Keratinocyte (primary cell): ENCODE measurements at regions not wholly inside any gene's neighbourhood (a gene's known extent, or its start where the extent isn't known, plus 50 kb on each side); places are given as distances from the start of the nearest gene placed in this dataset.
"Not testable (repeated sequence)": the region's sequence is repeated elsewhere in the genome, so short reads cannot be mapped to it uniquely, and the experiment has no call there.

Experiments
- DNase-seq: peaks from one replicate; pipeline ENCODE4 v3.0.0-alpha.2; 2011; ENCODE audit warnings: low read depth, missing footprints, low spot score
- FAIRE-seq: peaks from 2 replicates; lab custom pipeline; 2011; peaks lifted over from hg19 to GRCh38; lab: Jason Lieb, UNC
- H2AFZ ChIP-seq: 2 replicates; pipeline ENCODE4 v1.6.0; 2012; ENCODE audit warnings: low read length, control low read depth, inconsistent platforms; ENCODE audit not compliant: control insufficient read depth
- H3K27ac ChIP-seq: 2 replicates; pipeline ENCODE4 v1.5.1; 2011; ENCODE audit warnings: low read length; ENCODE audit not compliant: control insufficient read depth, insufficient read depth
- H3K27me3 ChIP-seq: 3 replicates; pipeline ENCODE4 v1.6.0; 2011; ENCODE audit warnings: low read length; ENCODE audit not compliant: control insufficient read depth, insufficient read depth; ENCODE audit errors: extremely low read depth
- H3K36me3 ChIP-seq, 2 experiments: 2 replicates in 1 of 2; 3 replicates in 1 of 2; pipeline ENCODE4 v1.5.1; 2011; ENCODE audit warnings: low read length in 2 of 2, mild to moderate bottlenecking in 1 of 2; ENCODE audit not compliant: control insufficient read depth in 2 of 2, insufficient read depth in 2 of 2; ENCODE audit errors: extremely low read depth in 1 of 2
- H3K4me1 ChIP-seq: 3 replicates; pipeline ENCODE4 v1.5.1; 2011; ENCODE audit warnings: low read length; ENCODE audit not compliant: control insufficient read depth, insufficient read depth; ENCODE audit errors: extremely low read depth
- H3K4me2 ChIP-seq: 3 replicates; pipeline ENCODE4 v1.6.0; 2011; ENCODE audit warnings: low read depth, low read length; ENCODE audit not compliant: control insufficient read depth, insufficient read depth; ENCODE audit errors: extremely low read depth
- H3K4me3 ChIP-seq, 3 experiments: fragments of 200-600 bp in 1 of 3; sonication (generic) in 1 of 3; 2 replicates in 2 of 3; 3 replicates in 1 of 3; pipeline ENCODE4 v1.5.1; 2011 to 2016; ENCODE audit warnings: low read length in 3 of 3, mild to moderate bottlenecking in 3 of 3, control low read depth in 2 of 3, inconsistent platforms in 1 of 3, low read depth in 1 of 3, mixed read lengths in 1 of 3, mixed run types in 1 of 3, moderate library complexity in 1 of 3; ENCODE audit not compliant: control insufficient read depth in 2 of 3, insufficient read depth in 2 of 3; ENCODE audit errors: extremely low read depth in 1 of 3
- H3K79me2 ChIP-seq: 2 replicates; pipeline ENCODE4 v1.6.0; 2012; ENCODE audit warnings: low read length; ENCODE audit not compliant: control insufficient read depth, insufficient read depth
- H3K9ac ChIP-seq: 3 replicates; pipeline ENCODE4 v1.6.0; 2011; ENCODE audit warnings: low read length; ENCODE audit not compliant: control insufficient read depth, insufficient read depth; ENCODE audit errors: extremely low read depth
- H3K9me1 ChIP-seq: 3 replicates; pipeline ENCODE4 v1.6.0; 2011; ENCODE audit warnings: low read length; ENCODE audit not compliant: control insufficient read depth, insufficient read depth; ENCODE audit errors: extremely low read depth
- H3K9me3 ChIP-seq: 2 replicates; pipeline ENCODE4 v1.5.1; 2012; ENCODE audit warnings: low read depth, low read length; ENCODE audit not compliant: control insufficient read depth
- H4K20me1 ChIP-seq: 3 replicates; pipeline ENCODE4 v1.6.0; 2011; ENCODE audit warnings: low read length; ENCODE audit not compliant: control insufficient read depth, insufficient read depth; ENCODE audit errors: extremely low read depth
- EZH2 ChIP-seq: IDR thresholded peaks from one replicate; pipeline ENCODE4 v1.6.1; 2012; ENCODE audit warnings: inconsistent platforms, mild to moderate bottlenecking, low read length, moderate library complexity
- dilution Hi-C: fragments of 300-500 bp; cut with MboI; formaldehyde crosslinking; loops from one replicate; pipeline ENCODE4 v1.7.0; 2020; ENCODE audit warnings: low sequenced_read_pairs; ENCODE audit not compliant: extremely low pct_ligation_motif_present
- TF ChIP-seq, protein P1 (sequence below), 3 experiments: IDR thresholded peaks in 1 of 3; conservative IDR thresholded peaks in 1 of 3; optimal IDR thresholded peaks in 1 of 3; 2 replicates in 2 of 3; 3 replicates in 1 of 3; pipeline versions ENCODE3 to v1.5.1; 2011; ENCODE audit warnings: low read length in 3 of 3, mild to moderate bottlenecking in 3 of 3, moderate library complexity in 2 of 3, control low read depth in 1 of 3, inconsistent platforms in 1 of 3; ENCODE audit not compliant: insufficient read depth in 2 of 3; ENCODE audit errors: extremely low read depth in 1 of 3

DNA sequence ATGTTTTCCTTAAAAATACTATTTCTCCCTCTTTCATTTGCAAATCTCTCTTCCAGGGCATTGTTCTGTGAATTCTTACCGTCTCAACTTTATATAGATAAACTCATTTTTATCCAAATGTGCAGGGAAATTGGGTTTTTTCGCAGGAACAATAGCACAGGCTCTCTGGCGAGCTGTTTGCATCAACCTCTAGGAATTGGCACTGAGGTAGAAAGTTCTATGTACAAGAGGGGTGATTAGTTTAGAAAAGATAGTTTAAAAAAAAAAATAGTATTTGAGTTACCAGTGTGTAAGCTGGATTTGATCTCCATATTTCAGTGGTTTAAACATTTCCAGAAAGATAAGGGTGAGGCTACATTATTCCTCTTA is 129.7 kb upstream of the BTN3A2 start:
- peak overlapping the region; percentile 82 for H2AFZ ChIP-seq
- dilution Hi-C loops, result no loop called here
- H3K9ac ChIP-seq, result peak overlapping the region; percentile 79

DNA sequence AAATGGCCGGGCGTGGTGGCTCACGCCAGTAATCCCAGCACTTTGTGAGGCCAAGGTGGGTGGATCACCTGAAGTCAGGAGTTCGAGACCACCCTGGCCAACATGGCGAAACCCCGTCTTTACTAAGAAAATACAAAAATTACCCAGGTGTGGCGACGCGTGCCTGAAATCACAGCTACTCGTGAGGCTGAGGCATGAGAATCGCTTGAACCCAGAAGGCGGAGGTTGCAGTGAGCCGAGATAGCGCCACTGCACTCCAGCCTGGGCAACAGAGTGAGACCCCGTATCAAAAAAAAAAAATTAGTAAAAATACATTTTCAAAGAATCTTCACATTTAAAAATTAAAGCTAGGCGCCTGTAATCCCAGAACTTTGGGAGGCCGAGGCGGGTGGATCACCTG is 125.6 kb upstream of the BTN3A2 start:
- H3K9me1 ChIP-seq, H3K79me2 ChIP-seq, dilution Hi-C loops, H3K4me3 ChIP-seq, H3K27ac ChIP-seq, DNase-seq, H4K20me1 ChIP-seq, H3K36me3 ChIP-seq, H3K9me3 ChIP-seq, H2AFZ ChIP-seq, H3K27me3 ChIP-seq, FAIRE-seq, H3K4me2 ChIP-seq: not testable (repeated sequence)
- Histone ChIP-seq H3K4me1 (peaks cover 19% of the 10 kb centered on the region), H3K9ac (peak overlapping the region; percentile 86)

More for the DNA sequence above, 129.7 kb upstream of the BTN3A2 start:
- Histone ChIP-seq H3K4me1 (peaks cover 20% of the 10 kb centered on the region), H4K20me1 (no peaks in the 10 kb centered on the region), H3K9me3 (no peaks in the 10 kb centered on the region), H3K9me1 (no peaks in the 10 kb centered on the region), H3K27me3 (no peaks in the 10 kb centered on the region), H3K79me2 (no peaks in the 10 kb centered on the region), H3K27ac (peak overlapping the region; percentile 83), H3K4me2 (peak overlapping the region; percentile 91), H3K4me3 (peak overlapping the region; percentile 25 to 73 (median 70)), H3K36me3 (no peaks in the 10 kb centered on the region)
- TF ChIP-seq EZH2, result no peak
- TF ChIP-seq, protein P1, sequence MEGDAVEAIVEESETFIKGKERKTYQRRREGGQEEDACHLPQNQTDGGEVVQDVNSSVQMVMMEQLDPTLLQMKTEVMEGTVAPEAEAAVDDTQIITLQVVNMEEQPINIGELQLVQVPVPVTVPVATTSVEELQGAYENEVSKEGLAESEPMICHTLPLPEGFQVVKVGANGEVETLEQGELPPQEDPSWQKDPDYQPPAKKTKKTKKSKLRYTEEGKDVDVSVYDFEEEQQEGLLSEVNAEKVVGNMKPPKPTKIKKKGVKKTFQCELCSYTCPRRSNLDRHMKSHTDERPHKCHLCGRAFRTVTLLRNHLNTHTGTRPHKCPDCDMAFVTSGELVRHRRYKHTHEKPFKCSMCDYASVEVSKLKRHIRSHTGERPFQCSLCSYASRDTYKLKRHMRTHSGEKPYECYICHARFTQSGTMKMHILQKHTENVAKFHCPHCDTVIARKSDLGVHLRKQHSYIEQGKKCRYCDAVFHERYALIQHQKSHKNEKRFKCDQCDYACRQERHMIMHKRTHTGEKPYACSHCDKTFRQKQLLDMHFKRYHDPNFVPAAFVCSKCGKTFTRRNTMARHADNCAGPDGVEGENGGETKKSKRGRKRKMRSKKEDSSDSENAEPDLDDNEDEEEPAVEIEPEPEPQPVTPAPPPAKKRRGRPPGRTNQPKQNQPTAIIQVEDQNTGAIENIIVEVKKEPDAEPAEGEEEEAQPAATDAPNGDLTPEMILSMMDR (optimal IDR thresholded peaks at IDR 0.05 in 1 of 3, IDR thresholded peaks at IDR 0.05 in 1 of 3, conservative IDR thresholded peaks at IDR 0.05 in 1 of 3; ENCODE audit: extremely low read depth in 1 of 3, insufficient read depth in 2 of 3, low read length in 3 of 3), result no peak
- FAIRE-seq (no peak), DNase-seq (no peak)
